ENCODE measurements at regions not wholly inside any gene's neighbourhood (a gene's known extent, or its start where the extent isn't known, plus 50 kb on each side); places are given as distances from the start of the nearest gene placed in this dataset.
"Not testable (repeated sequence)": the region's sequence is repeated elsewhere in the genome, so short reads cannot be mapped to it uniquely, and the experiment has no call there.

GRCh38 chr7:155397758-155398714 lies 59.9 kb upstream of the EN2 start:
- DNase-seq, result not testable (repeated sequence)

GRCh38 chr7:155398944-155399343 lies 59.0 kb upstream of the EN2 start:
- no peak for DNase-seq

- no peak for DNase-seq
These were observed 58.4 kb upstream of the EN2 start for GRCh38 chr7:155399577-155399976.

- no peak for DNase-seq
These were observed 56.7 kb upstream of the EN2 start for GRCh38 chr7:155401231-155401630.

- DNase-seq, result no peak
These were observed 56.0 kb upstream of the EN2 start for GRCh38 chr7:155401884-155402283.

GRCh38 chr7:155402941-155403340 lies 55.0 kb upstream of the EN2 start:
- DNase-seq, result no peak

- DNase-seq, result no peak
These were observed 53.0 kb upstream of the EN2 start for GRCh38 chr7:155404976-155405375.

GRCh38 chr7:155405399-155406318 lies 52.3 kb upstream of the EN2 start:
- DNase-seq, result no peak

- no peak for DNase-seq
These were observed 50.1 kb upstream of the EN2 start for GRCh38 chr7:155407799-155408198.
